ENCODE measurements at regions not wholly inside any gene's neighbourhood (a gene's known extent, or its start where the extent isn't known, plus 50 kb on each side); places are given as distances from the start of the nearest gene placed in this dataset.

DNA sequence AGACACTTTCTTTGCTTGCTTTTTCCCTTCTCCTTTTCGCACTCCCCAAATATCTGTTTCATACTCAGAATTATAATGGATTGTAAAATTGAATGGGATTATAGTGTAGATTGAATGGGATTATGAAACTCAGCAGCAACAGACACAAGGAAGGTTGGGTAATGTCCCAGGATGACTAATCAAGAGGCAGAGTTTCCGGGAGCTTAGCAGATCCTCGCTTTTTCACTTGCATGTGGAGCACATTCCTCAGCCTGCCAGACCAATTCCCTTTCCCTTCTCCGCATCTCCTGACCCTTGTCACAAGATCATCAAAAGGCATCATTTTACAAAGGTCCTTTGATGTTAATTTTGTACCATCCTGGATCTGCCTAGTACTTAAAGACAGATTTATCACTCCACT is 55.1 kb upstream of the SLC1A1 start:
- no peak for DNase-seq

DNA sequence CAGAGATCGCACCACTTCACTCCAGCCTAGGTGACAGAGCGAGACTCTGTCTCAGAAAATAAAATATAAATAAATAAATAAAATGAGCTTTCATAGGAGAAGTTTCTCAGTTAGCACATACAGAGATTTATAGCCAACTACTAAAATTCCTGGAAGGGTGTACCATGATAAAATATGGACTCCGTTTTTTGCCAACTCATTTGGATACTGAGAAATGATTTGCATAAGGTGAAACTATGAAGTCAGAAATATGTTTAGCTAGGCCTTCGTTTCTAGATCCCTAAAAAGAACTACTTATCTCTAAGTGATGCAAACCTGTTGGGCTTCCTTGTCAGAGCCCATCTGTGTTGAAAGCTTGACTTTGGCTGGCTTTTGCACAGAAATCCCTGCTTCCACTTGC is 56.9 kb upstream of the SLC1A1 start:
- DNase-seq = no peak

DNA sequence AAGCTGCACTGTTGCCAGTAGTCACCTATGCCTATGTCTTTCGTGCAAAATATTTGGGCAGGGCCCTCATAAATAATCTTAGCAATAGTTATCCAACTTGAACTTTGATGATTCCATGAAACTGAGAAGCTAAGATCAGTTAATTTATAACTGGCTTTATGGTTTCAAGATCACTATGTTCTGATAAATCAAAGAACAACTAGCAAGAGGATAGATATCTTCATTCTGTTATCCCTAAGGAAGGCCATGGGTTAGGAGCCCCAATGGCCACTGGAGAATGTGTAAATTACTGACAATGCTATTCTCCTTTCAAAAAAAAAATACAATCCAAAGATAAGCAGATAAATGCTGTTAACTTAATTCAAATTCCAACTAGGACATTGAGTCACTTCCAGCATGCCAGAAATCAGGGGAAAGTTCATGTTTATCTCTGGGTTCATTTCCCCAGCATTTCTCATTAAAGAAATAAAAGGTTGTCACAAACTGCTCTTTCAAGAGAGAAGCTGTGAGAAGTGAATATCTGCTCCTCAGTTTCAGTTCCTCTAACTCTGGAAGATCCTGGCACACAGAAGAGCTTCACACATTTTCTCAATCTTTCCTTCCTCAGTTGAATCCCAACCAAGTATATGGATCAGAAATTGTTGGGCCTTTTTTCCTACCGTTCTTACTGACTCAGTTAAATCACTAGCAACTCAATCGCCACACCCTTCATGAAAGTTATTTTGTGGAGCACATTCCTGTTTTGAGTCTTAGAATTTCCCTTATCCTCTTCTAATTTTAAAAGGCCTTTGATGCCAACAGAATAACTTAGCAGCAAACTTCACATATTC is 59.6 kb upstream of the SLC1A1 start:
- DNase-seq = no peak

DNA sequence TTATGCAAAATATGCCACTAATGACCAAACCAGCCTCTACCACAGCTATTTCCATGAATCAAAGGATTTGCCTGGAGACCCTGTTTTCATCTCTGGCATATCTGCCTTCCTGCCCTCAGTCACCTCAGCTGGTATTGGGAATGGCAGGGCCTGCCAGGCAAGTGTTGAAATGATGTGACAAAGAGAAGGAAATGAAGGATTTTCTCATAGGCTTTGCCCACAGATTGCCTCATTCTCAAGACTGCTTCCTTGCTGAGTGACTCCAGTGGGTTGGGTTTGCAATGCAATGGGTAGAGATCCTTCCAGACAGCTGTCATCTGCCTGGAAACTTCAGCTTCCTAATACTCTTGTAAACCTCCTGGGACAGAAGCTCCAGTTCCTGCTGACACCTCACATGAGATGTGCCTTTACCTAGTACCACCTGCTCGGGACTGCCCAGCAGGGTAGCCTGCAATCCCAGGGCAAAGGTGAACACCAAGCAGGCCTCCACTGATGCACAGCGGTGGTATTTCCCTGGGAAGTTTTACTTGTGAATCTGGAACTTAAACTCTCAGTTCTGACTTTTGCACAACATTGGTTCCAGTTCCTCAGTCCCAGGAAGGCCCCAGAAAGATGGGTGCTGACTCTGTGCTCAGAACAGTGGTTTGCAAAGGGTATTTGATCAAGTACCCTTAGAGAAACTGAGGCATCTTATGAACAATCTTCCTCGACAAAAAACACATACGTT is 64.8 kb upstream of the SLC1A1 start:
- DNase-seq = no peak

DNA sequence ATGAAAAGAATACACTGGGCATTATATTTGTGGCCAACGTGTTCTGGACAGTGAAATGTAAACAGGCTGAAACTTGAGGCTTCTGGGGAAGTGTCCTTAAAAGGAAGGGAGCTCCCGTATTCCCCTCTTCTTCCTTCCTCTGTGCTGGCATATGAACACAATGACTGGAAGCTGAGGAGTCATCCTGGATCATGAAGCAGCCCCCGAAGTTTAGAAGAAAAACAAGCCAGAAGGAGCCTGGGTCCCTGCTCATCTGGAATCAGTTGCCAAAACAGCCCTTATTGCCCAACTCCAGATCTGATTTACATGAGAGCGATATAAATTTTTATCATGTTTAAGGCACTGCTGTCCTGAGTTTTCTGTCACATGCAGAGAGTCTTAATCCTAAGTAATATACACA is 65.4 kb upstream of the SLC1A1 start:
- no peak for DNase-seq

DNA sequence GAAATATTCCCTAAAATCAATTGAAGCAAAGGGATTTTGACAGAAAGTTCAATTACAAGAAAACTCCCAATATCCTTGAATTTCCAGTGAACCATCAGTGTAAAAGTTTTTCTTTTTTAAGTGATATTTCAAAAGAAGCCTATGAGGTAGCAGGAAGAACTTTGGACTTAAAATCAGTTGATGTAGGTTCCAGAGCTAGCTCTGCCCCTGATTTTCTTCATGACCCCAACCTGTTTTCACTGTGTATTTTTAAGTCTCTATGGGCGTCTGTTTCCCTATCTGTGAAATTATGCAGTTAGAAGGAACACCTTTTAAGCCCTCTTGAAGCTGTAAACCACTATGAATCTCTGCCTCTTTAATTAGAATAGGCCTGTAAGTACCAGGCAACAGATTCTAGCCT is 66.2 kb upstream of the SLC1A1 start:
- no peak for DNase-seq

DNA sequence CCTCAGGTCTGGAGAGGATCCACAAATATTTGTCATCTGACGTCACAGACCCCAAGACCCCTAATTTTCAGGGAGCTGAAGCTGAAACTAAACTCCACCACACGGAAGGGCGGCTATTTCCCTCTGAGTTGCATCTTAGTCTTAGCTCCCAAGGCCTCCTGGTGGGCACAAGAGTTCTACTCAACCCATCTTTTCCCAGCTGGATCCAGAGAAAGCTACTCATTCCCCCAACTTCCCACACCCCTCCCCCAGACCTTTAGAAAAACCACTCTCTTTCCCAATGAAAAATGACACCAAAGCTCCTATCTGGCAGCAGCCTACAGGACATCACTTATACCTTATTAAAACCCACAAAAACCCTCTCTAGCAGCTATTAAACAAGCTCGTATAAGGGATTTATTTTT is 67.1 kb upstream of the SLC1A1 start:
- no peak for DNase-seq

DNA sequence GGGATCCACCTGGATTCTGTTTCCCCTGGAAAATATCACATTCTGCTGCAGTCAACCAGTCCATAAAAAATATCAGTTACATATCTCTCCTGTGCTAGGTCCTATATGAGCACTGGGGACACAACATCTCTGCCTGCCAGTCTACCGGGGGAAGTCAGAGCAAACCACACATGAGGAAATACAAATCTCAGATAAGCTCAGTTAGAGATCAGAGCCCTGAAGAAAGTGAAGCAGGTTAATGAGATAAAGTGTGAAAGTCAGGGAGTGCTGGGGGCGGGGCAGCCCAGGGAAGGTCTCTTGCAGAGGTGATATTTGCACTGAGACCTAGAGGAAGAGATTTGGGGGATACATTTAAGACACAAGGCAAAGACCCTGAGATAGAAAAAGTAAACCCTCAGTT is 67.8 kb upstream of the SLC1A1 start:
- no peak for DNase-seq

DNA sequence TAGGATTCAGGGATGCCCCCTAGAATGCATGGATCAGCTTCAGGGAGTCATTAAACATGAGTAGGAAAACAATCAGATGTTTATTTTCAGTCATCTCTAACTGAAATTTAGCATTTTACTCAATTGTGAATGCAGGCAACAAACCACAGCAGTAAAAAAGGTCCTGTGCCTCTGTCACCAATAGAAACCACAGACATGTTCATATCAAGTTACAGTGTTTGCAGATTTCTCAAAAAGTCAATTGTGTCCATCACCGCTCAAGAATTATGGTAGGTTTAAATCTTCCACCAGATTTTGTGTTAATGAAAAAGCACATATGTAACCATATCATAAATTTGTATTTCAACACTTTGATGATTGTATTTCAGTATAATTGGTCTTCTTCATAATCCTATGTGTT is 68.4 kb upstream of the SLC1A1 start:
- no peak for DNase-seq

DNA sequence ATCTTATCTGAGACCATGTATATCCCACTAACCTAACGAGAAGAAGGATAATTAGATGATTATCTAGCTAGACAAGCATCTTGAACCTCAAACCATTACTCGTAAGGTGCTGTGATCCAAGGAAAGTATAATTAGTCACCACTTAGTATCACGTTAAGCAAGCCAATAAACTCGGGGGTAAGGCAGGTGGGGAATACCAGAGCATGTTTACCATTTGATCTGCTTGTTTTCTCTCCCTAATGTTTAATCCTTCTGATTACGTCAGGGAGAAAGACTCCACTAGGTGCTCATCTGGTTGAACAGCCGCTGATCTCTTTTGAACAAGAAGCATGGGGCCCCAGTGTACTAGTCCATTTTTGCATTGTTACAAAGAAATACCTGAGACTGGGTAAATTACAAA is 69.9 kb upstream of the SLC1A1 start:
- no peak for DNase-seq

DNA sequence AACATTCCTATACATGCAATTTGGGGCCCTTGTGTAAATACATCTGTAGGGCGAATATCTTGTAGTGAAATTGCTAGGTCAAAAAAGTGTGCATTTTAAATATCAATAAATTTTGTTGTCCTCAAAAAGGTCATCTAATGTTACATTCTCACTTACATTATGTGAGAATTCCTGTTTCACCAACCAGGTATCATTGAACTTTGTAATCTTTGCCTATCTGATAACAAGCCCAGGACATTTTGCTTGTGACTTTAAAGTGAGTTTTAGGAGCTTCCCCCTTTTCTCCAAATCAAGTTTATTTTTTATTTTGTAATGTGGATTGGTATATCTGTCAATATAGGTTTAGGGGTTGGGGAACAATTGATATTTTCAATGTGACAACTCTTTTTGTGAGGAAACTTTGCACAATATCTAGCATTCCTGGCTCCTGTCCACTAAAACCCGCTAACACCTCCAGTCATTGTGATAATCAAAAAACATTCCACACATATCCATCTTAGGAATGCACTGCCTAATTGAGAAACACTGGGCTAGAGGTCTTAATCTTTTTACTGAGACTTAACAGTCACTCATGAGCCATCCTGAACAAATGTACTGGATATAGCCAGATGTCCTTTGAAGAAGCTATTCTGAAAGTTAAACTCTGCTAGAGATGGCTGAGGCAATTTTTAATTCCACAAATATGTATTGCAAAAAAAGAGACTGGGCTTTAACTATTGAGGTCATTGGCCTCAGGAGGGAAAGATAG is 72.5 kb upstream of the SLC1A1 start:
- DNase-seq = no peak

DNA sequence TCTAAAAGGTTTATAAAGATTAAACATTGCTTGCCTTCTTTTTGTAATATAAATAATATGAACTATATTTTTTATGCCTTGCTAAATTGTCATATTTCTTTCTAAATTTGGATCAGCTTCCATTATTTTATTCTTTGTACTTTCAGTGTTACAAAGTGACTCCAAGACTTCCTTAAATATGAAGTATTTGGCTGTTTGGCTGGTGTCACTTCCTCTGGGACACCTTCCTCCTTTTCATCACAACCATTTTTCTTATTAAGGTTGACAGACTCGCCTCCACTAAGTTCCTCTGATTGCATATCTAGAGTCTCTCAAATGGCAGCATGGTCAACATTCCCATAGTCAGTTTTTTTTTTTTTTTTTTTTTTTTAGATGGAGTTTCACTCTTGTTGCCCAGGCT is 73.8 kb upstream of the SLC1A1 start:
- DNase-seq = no peak

DNA sequence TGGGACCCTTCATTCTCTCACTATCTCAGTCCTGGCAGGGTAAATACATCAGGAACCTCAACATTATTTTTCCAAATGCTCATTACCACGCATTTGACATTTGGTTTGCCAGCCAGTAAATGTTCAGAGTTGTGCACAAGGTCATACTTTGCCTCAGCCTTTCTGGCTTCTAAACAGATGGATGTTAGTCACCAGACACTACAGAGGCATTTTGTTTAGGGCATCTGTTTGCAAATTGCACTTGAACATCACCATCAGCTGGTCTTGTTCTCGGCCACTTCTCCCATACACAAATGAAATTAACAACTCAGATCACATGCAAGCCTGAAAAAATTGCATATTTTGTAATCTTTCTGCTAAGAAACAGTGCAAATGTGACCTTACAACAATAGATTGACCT is 75.0 kb upstream of the SLC1A1 start:
- DNase-seq = no peak

DNA sequence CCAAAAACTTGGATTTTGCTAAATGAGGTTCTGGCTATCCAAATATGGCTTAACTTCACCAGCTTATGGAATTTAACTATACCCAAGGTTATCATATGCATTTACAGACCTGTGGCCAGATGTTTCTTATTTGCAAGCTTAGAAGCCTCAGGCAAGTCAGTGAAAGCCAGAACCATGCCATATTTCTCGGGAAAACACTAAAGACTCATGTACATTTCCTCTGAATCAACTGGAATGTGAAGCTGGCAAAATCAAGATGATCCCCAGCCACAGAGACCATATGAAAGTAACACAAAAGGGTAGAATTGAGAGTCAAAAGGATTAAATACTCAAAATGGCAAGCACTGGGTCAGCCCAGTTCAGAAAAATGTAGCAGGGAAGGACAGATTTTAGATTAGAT is 76.4 kb upstream of the SLC1A1 start:
- DNase-seq = no peak

DNA sequence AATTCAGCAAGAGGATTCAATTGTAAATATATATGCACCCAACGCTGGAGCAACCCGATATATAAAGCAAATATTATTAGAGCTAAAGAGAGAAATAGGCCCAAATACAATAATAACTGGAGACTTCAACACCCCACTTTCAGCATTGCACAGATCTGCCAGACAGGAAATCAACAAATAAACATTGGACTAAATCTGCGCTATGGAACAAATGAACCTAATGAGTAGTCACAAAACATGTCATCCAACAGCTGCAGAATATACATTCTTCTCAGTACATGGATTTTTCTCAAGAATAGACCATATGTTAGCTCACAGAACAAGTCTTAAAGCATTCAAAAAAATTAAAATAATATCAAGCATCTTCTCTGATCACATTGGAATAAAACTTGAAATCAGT is 86.1 kb upstream of the SLC1A1 start:
- no peak for DNase-seq

DNA sequence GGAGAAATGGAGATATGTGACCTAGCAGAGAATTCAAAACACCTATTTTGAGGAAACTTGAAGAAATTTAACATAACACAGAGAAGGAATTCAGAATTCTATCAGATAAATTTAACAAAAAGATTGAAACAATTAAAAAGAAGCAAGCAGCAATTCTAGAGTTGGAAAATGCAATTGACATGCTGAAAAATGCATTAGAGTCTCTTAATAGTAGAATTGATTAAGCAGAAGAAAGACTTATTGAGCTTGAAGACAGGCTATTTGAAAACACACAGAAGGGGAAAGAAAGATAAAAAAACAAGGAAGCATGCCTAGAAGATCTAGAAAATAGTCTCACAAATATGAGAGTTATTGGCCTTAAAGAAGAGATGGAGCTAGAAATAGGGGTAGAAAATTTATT is 87.8 kb upstream of the SLC1A1 start:
- no peak for DNase-seq

DNA sequence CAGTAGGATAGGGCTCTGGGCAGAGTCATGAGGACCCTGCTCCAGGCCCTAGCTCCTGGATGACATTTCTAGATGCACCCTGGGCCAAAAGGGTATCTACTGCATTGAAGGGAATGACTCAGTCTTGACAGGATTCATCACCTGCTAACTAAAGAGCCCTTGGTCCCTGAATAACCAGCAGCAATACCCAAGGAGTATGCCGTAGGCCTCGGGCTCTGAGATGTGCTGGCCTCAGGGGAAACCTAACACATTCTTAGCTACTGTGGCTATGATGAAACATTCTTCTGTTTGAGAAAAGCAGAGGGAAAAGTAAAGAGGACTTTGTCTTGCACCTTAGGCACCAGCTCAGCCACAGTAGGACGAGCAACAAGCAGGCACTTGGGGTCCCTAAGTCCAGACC is 89.5 kb upstream of the SLC1A1 start:
- no peak for DNase-seq

DNA sequence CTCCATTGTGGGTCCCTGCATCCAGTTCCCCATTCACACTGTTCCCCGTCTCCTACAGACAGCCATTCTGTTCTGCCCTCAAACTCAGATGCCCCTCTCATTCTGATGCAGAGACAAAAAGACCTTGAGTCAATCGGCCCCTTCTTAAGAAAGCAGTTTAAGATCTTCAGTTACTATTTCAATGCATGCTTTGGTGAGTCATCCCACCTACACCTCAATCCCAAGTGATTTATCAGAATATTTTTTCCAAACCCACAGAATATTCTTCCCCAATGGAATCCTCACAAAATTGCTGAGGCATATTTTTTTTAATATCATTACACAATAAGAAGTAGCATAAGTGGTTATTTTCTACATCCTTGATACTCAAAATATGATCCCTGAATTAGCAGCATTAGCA is 92.4 kb upstream of the SLC1A1 start:
- no peak for DNase-seq

DNA sequence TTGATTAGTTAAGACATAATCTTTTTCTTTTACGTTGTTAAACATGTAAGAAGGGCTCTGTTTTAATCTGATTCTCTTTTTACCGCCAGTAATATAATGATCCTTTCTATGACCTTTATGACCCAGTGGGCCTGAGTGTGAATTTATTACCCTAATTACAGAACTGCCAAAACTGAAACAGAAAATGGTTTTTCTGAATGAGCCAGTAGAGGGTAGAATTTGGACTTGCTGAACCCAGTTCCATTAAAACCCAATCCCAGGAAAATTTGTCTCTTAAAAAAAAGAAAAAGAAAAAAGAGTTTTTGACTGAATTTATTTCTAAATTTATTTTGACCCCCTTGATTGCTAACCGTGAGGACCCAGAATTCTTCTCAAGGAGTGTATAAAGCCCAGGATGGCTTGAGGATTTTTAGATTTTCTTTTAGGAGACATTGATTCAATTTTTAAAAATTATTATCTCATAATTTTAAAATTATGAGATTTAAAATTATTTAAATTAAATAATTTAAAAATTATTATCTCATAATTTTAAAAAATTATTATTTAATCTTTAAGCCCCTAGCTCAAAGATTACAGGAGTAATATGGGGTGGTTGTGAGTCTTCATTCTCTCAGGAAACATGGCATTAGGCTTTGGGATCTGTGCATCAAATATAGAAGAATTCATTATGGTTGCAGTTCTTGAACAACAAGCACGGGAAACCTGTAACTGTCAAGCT is 94.1 kb upstream of the GLIS3 start:
- DNase-seq = no peak

DNA sequence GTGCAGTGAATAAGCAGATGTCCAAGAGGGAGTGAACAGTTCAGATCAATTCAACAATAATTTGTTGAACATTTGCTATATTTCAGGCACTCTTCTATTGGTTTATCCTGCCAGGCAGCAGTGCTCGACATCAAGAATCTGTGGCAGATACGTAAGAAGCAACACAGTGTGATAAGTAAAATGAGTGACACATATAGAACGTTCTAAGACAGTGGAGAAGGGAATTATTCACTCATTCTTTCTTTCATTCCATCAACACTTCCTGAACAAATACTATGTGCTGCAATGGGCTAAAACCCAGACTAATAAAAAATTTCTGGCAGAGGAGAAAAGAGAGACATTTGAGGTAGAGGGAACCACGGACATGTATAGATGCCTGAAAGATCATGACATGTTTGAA is 89.9 kb upstream of the GLIS3 start:
- no peak for DNase-seq

DNA sequence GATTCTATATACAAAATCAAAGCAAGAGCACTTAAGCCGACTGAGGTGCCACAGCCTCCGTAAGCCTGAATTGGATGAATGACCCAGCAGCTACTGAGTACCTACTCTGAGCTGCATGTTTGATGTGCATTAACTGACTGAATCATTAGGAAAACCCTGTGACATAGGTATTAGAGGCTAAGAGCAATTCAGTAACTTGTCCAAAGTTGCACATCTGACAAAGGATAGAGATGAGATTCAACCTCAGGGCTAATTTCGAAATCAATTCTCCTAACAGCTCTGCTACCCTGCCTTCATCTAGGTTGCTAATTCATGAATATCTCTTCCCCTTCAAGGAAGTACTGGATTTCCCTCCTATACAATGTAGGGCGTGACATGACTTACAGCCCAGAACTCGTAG is 89.1 kb upstream of the GLIS3 start:
- no peak for DNase-seq

DNA sequence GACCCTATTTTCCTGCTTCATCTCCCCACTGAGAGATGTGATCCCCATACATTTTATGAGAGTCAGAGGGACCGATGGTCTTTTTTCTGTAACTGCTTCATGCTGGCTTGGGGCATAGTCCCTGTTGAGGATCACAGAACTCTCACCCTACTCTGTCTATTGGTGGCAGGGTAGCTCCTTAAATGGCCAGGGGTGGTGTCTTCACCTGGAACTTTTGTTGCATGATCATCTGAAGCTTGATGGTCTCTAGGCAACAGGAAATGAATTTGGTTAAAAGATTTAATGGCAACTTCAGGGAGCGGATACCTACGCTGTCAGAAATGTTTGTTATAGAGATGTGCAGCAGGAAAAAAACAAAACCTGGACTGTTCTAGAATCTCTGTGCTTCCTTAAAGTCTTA is 87.0 kb upstream of the GLIS3 start:
- DNase-seq = no peak

DNA sequence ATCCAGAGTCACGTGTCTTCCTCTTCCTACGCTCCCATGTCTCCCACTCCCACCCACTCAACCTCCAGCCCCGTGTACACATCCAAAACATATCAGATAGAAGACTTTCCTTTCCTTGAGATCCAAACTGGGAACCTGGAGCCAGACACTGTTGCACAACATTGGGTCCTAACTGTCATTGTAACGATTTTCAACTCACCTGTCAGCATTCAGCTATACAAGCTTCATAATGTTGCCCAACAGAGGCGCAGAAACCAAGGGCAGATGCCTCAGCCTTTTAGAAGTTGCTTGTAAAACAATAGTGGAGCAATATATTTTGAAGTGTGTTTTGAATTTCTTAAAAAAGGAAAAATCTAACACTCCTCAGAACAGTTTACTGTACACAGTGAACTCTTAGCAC is 84.9 kb upstream of the GLIS3 start:
- DNase-seq = no peak
